Mononuclear cell (primary cell): ENCODE measurements at regions not wholly inside any gene's neighbourhood (a gene's known extent, or its start where the extent isn't known, plus 50 kb on each side); places are given as distances from the start of the nearest gene placed in this dataset.

Experiments used
- H3K27me3 ChIP-seq: 2 replicates; pipeline ENCODE4 v1.6.0; 2011; ENCODE audit warnings: low read length, control low read depth; ENCODE audit not compliant: insufficient read depth
- H3K4me1 ChIP-seq: 2 replicates; pipeline ENCODE4 v1.5.1; 2011; ENCODE audit warnings: mild to moderate bottlenecking, low read length, control low read depth; ENCODE audit not compliant: insufficient read depth
- H3K4me3 ChIP-seq: 2 replicates; pipeline ENCODE4 v1.5.1; 2011; ENCODE audit warnings: mild to moderate bottlenecking, low read length, moderate library complexity
- H3K9me3 ChIP-seq: 2 replicates; pipeline ENCODE4 v1.5.1; 2011; ENCODE audit warnings: low read depth, mild to moderate bottlenecking, control low read depth, low read length

- Histone ChIP-seq H3K4me3 (no peak overlapping the region), H3K4me1 (no peaks in the 10 kb centered on the region), H3K9me3 (no peaks in the 10 kb centered on the region), H3K27me3 (no peaks in the 10 kb centered on the region)
Observed at GRCh38 chr9:89863837-89864236, 259.0 kb downstream of the GADD45G start.

DNA sequence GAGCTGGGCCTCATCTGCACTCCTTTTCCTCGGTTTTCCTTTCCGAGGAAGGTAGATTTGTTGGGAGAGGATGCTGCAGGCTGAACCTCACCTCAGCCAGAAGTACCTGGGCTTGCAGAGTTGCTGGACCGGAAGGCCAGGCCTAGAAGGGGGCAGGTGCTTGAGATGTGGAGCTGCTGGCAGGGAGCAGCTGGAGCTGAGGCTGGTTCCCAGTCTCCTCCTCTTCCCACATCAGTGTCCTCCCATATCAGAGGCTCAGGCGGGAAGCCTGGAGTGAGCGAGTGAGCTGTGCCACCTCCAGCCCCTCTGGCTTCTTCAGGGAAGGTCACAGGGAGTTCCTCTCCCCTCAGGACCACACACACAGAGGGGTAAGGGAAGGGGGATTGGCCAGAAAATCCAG is 259.4 kb downstream of the GADD45G start:
- H3K4me3 ChIP-seq: no peak overlapping the region
- H3K27me3 ChIP-seq: no peaks in the 10 kb centered on the region
- H3K9me3 ChIP-seq: no peaks in the 10 kb centered on the region
- H3K4me1 ChIP-seq: no peaks in the 10 kb centered on the region

- Histone ChIP-seq H3K4me3 (no peak overlapping the region), H3K9me3 (no peaks in the 10 kb centered on the region), H3K27me3 (no peaks in the 10 kb centered on the region), H3K4me1 (no peaks in the 10 kb centered on the region)
Observed at GRCh38 chr9:89864731-89865130, 259.9 kb downstream of the GADD45G start.

- no peaks in the 10 kb centered on the region for H3K4me1 ChIP-seq
- no peaks in the 10 kb centered on the region for H3K27me3 ChIP-seq
- no peaks in the 10 kb centered on the region for H3K9me3 ChIP-seq
- H3K4me3 ChIP-seq: no peak overlapping the region
Observed at GRCh38 chr9:89865357-89865756, 260.5 kb downstream of the GADD45G start.

DNA sequence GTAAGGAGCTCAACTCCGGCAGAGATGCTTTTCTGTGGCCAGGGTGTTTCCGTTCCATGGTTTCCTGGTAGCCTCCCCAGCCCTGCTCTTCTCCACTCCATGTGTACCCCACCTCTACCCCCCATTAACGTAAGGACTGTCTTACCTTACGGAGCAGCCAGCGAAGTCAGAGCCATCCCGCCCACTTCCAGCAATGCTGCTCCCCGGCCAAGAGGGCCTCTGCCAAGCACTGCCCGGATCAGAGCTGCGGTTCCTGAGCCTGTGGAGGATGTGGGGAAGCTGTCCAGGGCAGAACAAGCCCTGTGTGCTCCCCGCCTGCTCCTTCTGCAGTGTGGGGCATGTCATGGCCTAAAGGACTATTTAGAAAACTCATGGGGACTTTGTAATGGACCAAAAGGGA is 261.2 kb downstream of the GADD45G start:
- Histone ChIP-seq H3K4me1 (no peaks in the 10 kb centered on the region), H3K27me3 (no peaks in the 10 kb centered on the region), H3K4me3 (no peak overlapping the region), H3K9me3 (no peaks in the 10 kb centered on the region)

DNA sequence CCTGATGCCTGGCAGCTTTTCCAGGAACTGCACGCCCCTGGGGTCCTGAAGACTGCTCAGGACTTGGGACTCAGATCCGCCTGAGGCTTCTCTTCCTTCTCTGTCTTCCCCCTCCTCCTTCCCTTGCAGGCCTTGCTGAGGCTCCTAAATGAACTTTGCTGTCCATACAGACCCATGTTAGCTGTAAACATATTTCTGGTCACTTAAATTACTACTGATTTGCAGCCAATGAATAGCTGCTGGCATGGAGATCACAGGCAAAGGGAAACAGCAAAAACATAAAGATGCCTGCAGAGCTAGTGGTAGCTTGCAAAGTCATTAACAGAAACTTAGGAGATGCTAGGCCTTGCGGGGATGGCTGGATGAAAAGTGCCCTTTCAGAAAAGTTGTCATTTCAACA is 261.9 kb downstream of the GADD45G start:
- Histone ChIP-seq H3K4me3 (no peak overlapping the region), H3K4me1 (no peaks in the 10 kb centered on the region), H3K27me3 (no peaks in the 10 kb centered on the region), H3K9me3 (no peaks in the 10 kb centered on the region)

GRCh38 chr9:89868100-89868499 is 263.3 kb downstream of the GADD45G start:
- Histone ChIP-seq H3K9me3 (no peaks in the 10 kb centered on the region), H3K27me3 (no peaks in the 10 kb centered on the region), H3K4me1 (no peaks in the 10 kb centered on the region), H3K4me3 (no peak overlapping the region)

- H3K4me3 ChIP-seq: no peak overlapping the region
- no peaks in the 10 kb centered on the region for H3K9me3 ChIP-seq
- no peaks in the 10 kb centered on the region for H3K27me3 ChIP-seq
- no peaks in the 10 kb centered on the region for H3K4me1 ChIP-seq
Observed at GRCh38 chr9:89869793-89870580, 265.2 kb downstream of the GADD45G start.

- Histone ChIP-seq H3K4me3 (no peak overlapping the region), H3K4me1 (no peaks in the 10 kb centered on the region), H3K27me3 (no peaks in the 10 kb centered on the region), H3K9me3 (no peaks in the 10 kb centered on the region)
Observed at GRCh38 chr9:89871871-89872331, 267.1 kb downstream of the GADD45G start.

DNA sequence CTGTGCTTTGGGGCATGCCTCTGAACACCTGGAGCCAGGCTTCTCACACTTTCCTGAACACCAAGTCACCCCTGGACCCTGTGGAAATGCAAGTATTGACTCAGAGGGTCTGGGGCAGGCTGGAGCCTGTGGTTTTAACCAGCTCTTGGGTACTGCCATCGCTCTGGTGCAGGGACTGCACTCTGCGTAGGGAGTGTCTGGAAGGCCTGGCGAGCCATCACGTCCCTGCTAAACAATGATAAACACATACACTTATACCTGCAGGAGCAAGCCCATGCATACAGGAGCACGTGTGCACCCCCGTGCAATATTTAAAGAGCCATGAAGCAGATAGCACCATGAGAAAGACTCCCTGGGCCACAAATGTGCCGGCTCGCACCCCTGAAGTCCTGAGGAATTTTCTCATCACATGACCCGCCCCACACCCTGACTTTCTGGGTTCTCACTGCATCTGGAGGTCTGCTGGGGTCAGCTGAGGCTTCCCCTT is 267.7 kb downstream of the GADD45G start:
- H3K4me1 ChIP-seq: no peaks in the 10 kb centered on the region
- no peaks in the 10 kb centered on the region for H3K9me3 ChIP-seq
- H3K27me3 ChIP-seq: no peaks in the 10 kb centered on the region
- H3K4me3 ChIP-seq: no peak overlapping the region

GRCh38 chr9:89872913-89873707 is 268.3 kb downstream of the GADD45G start:
- H3K27me3 ChIP-seq: no peaks in the 10 kb centered on the region
- H3K4me3 ChIP-seq: no peak overlapping the region
- H3K9me3 ChIP-seq: no peaks in the 10 kb centered on the region
- no peaks in the 10 kb centered on the region for H3K4me1 ChIP-seq

GRCh38 chr9:89873801-89874200 is 269.0 kb downstream of the GADD45G start:
- no peaks in the 10 kb centered on the region for H3K4me1 ChIP-seq
- no peak overlapping the region for H3K4me3 ChIP-seq
- no peaks in the 10 kb centered on the region for H3K27me3 ChIP-seq
- H3K9me3 ChIP-seq: no peaks in the 10 kb centered on the region

DNA sequence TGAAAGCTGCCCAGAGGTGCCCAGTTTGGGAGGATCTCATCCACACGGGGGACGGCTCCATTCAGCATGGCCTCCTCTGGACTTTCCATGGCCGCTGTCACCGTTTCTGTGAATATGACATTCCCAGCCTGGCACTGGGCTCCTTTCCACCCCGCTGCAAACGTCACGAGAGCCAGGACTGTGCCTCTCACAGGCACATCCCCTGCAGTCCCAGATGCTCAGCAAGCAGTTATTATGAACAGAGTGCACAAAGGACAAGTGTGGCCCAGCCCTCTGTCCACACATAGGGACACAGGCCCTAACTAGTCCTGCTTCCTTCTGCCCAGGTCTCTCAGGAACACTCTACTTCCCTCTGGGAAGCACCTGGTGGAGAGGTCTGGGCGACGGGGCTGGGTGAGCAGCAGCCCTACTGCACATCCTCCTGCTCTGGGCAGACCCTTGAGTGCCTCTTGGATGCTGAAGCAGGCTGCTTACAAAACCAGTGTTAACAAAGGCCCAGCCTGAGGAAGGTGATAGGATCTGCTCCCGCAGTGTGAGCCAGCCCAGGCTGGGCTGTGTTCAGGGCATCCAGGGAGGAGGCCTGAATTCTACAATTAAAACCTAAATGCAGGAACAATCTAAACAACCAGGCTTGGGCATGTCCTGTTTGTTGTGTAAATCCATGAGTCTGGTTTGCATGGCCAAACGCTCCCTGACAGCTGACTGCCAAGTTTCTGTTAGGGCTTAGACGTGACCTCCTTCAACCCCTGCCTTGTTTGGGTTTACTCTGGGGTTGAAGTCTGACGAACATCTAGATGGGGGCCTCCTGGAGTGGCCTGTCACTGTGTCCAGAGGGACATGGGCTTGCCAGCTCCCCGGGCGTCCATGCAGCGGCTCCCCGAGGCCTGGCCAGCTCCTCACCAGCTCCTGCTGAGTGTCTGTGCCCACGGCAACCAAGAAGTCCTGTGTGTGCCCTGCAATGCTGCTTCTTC is 269.8 kb downstream of the GADD45G start:
- H3K9me3 ChIP-seq: no peaks in the 10 kb centered on the region
- H3K4me1 ChIP-seq: no peaks in the 10 kb centered on the region
- H3K4me3 ChIP-seq: no peak overlapping the region
- H3K27me3 ChIP-seq: no peaks in the 10 kb centered on the region

DNA sequence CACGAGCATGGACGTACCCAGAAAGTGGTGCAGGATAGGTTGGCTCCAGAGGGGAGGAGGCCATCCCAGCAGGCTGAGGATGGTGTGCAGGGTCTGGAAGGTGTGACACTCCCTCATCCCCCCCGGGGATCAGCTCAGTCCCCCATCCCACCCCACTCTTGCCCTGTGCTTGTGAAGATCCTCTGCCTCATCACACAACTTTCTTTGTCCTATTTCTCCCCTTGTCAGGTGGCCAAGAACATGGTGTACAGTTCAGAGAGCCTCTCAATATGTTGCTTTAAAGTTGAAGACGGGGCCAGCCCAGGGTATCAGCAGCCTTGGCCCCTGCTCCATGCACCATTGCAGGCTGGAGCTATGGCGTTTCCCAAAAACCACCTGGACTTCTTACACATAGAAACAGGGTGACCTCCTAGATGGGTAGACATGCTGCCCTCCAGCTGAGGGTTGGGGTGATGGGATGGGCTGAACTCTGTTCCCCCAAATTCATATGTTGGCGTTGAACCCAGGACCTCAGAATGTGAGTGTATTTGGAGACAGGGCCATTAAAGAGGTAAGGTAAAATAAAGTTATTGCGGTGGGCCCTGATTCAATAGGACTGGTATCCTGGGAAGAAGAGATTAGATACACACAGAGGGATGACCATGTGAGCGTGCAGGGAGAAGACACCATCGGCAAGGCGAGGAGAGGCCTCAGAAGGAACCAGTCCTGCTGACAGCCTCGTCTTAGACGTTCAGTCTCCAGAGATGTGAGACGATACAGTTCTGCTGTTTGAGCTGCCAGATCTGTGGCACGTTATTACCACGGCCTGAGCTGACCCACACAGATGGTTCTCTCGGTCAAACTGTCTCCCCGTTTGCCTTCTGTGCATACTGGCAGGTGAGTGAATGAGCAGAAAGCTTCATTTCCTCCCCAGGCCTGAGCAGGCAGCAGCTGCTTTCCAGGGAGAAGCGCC is 272.5 kb downstream of the GADD45G start:
- H3K4me3 ChIP-seq: no peak overlapping the region
- no peaks in the 10 kb centered on the region for H3K4me1 ChIP-seq
- H3K9me3 ChIP-seq: no peaks in the 10 kb centered on the region
- no peaks in the 10 kb centered on the region for H3K27me3 ChIP-seq
